Iris pigment epithelial cell (primary cell): ENCODE measurements at regions not wholly inside any gene's neighbourhood (a gene's known extent, or its start where the extent isn't known, plus 50 kb on each side); places are given as distances from the start of the nearest gene placed in this dataset.
"Not testable (repeated sequence)": the region's sequence is repeated elsewhere in the genome, so short reads cannot be mapped to it uniquely, and the experiment has no call there.

ENCODE experiments used
- DNase-seq: peaks from one replicate; pipeline ENCODE4 v3.0.0-alpha.2; 2011; ENCODE audit warnings: low read depth

DNA sequence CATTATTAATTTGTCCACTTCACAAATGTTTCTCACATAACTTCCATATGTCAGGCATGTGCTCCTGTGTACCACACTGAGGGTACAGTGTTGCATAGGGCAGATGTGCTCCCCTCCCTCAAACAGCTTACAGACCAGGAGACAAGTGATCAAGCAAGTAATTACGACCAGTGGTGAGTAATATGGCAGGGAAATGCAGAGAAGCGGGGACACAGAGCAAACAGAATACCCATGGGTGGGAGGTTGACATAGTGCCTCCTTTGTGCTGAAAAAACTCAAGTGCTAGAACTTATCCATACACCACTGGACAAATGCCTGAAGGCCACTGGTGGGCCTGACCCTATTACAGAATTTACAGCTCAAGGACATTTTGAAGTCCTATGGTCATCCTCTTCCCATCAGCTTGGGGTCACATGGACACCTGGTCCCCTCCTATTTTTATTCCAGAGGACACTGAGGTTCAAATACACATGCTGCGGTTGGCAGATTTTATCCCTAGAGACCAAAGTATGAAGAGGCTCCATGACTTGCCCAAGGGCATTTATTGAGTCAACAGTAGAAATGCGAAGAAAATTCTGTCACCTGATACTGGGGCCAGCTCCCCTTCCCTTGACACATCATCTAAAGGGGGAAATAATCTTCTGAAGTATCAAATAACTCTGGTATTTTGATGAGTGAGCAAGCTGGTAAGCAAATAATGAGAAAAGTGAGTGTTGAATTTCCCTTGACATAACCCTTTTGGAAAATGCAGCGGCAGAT is 116.6 kb downstream of the QRSL1 start:
- peak; percentile 1 for DNase-seq

DNA sequence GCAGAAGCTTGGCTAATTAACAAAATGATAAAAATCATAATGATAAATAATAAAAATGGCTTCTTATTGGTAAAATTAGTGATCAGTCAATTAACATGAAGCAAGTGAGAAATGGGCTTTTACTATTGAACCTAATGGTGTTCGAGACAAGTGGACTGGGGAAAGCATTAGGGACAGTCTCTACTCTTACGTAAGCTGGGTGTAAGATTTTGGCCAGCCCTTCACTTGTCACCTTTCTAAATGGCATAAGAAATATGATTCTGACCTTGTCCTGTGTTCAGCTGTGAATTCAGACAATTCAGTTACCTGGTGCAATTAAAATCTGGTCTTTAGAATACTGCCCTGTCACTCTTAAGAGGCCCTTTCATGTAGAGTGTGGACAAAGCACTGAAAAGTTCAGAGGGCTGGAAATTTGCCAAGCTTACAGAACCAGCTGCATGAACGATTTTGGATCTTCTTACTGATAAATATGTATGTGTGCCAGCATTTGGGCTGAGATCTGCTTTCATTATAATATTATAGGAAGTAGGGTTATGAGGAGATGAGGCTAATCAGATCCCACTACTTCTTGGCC is 115.9 kb downstream of the QRSL1 start:
- DNase-seq, result no peak

DNA sequence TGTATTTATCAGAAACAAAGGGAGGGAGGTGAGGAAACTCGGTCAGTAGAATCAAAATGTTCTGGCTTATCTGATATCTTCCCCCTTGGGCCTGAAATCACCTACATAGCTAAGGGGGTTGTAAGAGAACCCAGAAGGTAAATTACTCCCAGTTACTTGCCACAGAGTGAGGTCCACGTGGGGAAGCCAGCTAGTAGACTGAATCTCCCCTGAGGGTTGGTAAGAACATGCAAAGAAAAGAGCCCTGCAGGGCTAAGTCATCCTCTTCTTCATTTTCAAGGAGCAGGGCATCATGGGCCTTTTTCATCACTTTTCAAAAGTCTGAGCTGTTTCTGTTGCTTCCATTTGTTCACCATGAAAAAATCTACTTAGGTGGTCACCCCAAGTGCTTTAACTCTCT is 115.4 kb downstream of the QRSL1 start:
- DNase-seq, result no peak

DNA sequence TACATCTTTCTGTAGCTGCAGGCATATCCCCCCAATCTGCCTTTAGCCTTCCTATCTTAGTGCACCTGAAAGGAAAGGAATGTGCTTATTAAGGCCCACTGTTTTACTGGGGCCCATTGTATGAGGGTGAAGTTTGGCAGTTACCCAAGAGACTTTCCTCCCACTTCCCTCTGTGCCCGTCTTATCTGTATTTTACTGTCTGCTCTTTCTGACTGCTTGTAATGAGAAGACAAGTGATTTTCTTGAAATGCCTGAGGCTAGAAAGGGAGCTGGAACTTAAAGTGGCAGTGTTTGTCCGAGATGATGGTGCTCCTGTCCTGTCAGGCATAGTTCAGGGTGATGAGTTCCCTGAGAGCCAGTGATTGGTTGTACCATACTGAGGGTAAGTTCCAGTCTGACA is 114.7 kb downstream of the QRSL1 start:
- not testable (repeated sequence) for DNase-seq

DNA sequence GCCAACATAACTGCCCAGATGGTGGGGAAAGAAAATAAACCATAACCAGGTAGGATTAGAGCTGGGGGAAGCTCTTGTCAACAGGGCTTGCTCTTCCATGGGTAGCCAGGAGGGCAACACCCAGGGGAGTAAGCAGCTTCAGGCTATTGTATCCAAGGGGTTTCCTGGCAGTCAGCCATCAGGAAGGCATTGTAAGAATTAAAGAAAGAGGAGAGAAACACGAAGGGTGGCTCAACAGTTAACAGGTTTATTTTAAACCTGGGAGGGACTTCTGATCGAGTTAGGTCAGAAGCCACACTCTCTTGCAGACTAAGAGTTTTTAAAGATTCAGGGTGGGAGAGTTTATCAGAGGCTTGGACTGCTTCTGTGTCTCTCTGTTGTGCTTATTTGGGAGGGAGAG is 114.2 kb downstream of the QRSL1 start:
- no peak for DNase-seq

DNA sequence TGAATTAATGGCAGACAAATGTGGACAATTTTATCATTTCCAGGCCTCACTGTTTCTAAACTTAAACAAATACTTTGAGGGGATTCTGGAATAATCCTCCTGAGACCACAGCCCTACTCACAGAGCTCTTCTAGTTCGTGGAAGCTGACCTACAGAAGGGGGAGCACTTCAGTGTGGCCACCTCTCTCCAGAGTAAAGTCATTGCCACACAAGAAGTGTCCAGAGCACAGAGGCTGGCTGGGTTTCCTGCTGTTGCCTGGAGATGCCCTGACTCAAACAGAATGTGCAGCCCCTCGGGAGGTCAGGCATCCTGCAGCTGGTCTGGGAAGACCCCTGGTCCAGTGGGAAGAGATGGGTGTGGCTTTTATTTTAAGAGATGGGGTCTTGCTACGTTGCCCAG is 110.9 kb downstream of the QRSL1 start:
- no peak for DNase-seq

DNA sequence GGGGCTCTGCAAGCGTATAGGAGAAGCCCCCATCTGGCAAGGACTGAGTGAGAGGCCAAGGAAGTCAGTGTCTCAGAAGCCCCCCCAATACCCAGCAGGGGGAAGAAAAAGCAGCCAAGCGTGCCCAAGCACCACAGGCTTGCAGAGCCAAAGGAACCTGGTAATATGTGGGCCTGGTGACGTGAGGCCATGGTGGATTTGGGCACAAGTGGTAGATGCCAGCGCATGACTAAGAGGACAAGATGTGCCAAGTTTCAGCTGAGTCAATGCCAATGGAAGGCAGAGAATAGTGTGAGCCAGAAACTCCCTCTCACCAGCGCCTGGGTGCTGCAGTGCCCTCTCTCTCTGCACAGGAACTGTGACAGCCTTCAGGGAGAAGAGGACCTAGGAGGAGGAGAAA is 110.0 kb downstream of the QRSL1 start:
- no peak for DNase-seq

DNA sequence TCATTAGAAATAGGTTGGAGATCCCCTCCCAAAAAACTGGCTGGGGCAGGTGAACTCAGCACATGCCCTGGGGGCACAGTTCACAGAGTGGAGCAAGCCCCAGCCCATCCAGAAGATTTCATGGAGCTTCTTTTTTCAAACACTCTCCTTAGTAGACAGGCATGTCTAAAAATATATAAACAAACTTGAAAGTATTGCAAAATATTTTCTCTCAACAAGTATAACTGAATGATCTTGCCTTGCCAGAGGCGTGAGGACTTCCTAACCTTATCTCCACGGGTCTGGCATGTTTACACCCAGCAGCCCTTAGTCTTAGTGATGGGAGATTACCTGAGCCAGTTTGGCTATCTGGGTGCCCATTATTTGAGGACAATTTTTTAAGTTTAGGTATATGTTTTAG is 107.1 kb downstream of the QRSL1 start:
- no peak for DNase-seq

DNA sequence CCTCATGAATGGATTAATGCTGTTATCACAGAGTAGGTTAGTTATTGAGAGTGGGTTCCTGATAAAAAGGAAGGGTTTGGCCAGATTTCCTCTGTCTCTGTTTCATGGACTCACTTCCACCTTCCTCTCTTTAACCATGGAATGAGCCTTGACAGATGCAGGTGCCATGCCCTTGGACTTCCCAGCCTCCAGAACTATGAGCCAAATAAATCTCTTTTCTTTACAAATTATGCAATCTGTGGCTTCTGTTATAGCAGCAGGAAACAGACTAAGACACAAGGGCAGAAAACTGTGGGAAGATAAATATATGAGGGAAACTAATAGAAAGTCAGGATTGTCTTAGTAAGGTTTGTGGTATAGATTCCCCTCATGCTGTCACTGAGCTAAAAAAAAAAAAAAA is 106.5 kb downstream of the QRSL1 start:
- DNase-seq, result no peak

DNA sequence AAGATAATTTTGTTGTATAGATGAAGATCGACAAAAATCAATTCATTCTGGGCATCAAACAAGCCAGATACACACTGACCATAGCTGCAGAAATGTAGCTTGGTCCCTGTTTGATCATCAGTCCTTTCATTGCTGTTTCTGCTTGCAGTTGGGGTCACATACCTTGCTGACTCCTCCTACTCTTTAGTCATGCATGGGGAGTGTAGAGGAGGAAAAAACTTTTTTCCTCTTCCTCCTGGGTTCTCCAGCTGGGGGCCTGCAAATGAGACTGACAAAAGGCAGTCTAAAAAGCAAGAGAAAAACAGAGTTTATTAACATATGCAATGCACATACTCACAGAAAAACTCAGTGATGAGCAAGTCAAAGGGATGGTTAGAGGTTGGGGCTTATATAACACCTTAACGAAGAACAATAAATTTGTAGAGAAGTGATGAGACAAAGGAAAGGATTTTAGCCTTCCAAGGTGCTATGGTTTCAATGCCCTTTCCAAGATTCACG is 105.8 kb downstream of the QRSL1 start:
- no peak for DNase-seq

DNA sequence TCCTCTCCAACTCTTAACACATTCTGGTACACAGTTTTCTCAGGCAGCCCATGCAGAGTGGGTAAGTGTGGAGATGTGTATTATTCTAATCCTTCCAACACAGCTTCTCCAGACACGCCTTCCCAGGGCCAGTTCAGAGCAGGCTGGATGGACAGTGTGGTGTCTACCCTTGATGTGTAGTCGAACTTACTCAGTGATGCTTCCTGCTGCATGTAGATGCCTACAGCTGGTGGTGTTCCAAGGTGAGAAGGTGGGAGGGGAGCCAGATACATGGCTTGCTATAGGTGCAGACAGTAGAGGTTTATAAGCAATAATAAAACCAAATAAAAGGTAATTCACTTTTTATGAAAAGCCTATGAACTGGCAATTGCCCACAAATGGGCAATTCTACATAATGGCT is 104.0 kb downstream of the QRSL1 start:
- DNase-seq, result no peak

DNA sequence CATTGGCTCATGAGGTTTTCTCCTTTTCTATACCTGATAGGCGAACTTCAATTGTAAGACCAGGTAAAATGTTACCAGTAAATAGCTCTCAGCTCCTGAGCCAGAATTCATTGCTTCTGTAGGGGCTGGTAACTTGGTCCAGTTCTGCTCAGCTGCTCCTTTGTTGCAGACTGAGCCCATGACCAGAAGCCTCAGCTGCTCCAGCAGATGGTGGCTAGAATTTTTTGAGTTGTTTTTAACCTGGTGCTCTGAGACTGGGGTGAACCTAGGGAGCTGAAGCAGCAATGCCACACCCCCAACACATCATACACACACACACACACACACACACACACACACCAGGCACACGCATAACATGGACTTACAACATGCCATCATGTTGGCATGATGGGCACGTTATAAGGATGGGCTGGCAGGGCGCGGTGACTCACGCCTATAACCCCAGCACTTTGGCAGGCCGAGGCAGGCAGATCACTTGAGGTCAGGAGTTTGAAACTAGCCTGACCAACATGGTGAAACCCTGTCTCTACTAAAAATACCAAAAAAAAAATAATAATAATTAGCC is 103.1 kb downstream of the QRSL1 start:
- no peak for DNase-seq

DNA sequence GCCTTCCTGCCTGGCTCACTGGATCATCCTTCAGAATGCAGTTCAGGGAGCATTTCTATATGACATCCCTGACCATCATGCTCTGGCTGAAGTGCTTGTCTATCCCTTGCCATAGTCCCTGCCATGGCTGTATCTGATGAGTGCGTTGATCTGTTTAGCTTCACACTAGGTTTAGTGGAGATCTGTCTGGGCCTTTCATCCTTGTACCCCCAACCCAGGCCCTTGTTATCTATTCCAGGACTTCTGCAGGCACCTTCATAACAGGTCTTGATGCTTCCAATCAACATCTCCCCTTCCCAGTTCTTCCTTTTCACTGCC is 102.4 kb downstream of the QRSL1 start:
- no peak for DNase-seq

DNA sequence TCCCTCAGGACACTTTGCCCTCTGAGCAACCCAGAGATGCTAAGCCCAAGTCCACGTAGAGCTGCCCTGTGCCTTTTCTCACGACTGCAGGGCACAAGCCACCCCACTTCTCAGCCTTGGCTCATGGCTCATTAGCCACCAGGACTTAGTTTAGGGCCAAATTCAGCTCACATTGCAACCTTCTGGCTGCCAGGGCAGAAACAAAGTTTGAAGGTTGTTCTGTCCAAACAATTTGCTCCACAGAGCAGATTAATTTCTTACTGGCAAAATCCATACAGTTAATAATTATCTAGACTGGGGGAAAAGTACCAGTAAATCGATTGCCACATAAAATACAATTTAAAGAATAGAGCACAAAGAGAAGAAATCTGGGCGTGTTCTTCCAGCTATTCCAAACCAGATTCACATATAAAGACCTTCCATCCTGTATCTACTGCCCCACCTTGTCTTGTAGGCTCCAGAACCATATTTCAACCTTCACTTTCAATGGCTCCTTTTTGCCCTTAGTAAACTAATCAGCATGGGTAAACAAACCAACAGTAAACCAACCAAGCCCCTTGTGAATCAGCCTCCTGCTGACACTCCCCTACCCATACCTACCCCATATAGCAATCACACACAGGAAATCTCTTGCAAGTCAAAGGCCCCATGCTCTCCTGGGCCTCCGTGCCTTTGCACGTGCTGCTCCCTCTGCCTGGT is 101.9 kb downstream of the QRSL1 start:
- no peak for DNase-seq

DNA sequence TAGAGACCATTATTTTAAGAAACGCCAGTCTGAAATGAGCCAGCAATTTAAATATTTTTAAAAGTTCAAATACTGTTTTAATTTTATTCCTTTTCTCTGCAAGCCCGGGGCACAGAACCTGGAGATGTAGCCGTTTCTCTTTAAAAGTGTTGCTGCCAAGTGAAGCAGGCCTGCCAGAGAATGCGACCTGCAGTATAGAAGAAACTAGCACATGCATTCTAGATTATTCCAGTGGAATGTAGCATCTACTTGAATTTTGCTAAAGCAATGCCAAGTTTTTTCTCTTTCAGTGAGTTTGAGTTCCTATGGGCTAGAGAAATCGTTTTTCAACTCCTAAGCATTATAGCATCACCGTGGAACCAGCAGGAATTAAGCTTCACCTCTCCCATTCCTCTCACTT is 101.3 kb downstream of the QRSL1 start:
- DNase-seq, result no peak

DNA sequence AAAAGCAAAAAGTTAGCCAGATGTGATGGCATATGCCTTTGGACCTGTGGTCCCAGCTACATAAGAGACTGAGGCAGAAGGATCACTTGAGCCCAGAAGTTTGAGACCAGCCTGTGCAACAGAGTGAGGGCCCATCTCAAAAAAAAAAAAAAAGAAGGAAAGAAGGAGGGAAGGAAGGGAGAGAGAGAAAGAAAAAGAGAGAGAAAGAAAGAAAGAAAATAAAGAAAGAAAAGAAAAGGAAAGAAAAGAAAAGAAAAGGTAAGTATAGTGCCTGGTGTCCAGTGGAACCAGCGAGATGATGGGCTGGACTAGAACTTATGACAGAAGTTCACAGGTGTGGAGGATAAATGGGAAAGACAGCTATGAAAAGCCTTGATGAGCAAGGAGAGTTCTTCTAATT is 100.9 kb downstream of the QRSL1 start:
- DNase-seq, result no peak

DNA sequence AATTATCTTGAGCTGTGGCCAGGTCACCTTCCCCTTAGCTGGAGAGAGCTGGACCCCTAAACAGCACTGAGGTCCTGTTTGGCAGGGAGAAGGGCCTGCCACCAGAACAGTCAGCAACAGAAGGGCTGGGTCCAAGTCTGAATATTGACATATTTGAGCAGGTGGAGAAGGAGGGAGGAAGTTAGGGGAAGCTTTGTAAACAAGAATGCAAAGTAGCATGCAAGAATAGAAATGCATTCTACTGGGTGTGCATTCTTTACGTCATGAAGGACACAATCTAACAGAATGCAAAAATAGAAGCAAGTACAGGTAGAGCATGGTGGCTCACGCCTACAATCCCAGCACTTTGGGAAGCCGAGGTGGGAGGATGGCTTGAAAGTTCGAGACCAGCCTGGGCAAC is 100.5 kb downstream of the QRSL1 start:
- DNase-seq, result no peak

DNA sequence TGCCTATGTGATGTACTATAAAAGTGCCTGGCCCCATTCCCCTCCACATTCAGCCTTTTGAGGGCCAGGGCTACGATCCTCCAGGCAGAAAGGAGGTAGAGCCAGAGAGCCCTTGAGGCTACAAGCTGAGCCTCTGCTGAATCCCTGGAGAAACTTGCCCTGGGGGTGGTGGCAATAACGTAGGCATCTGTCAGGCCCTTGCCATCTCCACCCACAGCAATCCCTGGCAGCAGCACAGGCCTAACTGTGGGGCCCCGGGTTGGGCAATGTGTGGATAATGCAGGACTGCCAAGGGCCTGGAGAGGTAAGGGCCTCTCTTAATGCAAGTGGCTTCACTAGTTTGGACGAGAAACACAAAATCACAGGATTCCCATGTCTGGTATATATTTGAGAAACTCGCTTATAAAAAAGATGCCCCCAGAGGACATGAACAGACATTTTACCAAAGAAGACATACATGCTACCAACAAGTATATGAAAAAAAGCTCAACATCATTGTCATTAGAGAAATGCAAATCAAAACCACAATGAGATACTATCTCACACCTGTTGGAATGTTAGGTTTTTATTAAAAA is 99.0 kb downstream of the QRSL1 start:
- no peak for DNase-seq

DNA sequence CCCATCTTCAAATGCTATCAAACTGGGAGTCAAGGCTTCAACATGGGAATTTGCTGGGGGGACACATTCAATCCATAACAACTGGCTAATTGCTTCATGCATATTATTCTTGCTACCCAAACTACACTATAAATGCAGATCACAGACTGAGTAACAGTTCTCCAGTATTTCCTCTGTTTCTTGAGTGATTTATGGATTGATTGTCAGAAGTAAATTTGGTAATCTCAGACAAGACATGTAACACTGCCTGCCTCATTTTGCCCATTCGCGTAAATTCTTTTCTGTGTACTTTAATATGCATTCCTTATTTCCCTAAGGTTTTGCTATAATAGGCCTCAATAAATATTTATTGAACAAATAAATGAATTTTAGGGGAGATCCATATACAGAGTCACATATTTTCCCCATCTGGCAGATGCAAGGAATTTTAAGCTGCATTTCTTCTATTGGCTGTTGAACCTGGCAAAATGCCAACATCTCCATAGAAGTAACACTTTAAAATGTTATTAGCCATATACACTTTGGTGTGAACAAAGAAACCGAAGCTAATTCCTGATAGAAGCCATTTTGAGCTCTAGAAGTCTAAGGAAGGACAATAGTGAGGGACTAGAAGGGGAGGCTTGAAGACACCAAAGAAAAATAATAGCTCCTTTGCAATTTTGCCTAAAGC is 98.2 kb downstream of the QRSL1 start:
- no peak for DNase-seq

DNA sequence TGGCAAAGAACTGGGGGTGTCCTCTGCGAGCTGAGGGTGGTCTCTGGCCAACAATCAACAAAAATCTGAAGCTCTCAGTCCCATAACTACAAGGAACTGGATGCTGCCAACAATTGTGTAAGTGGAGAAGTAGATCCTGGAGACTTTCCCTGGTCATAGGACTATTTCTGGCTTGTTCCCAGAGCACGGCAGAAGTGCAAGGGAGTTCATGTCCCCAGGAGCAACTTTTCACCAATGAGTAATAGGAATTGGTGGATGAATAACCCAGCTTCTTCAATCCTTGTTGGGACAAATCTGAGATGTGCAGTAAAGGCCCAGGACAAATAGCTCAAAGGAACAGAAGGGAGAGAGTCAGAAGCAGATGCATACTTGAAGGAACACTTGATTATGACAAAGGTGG is 95.5 kb downstream of the QRSL1 start:
- no peak for DNase-seq

DNA sequence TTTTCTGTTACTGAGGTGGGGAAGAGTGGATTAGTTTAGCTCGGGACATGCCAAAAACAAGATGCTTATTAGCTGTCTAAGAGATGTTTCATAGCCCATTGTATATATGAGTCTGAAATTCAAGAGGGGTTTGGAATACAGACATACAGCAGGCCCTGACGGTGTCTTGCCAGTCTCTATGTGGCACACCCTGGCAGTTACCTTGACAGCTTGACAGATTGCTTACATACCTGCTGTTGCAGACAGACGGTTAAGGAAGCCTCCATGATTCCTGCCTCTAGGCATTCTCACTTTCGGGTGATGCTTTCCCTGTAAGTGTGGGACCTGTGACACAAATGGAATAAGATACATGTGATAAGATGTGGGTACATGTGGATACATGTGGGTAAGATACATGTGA is 95.0 kb downstream of the QRSL1 start:
- DNase-seq, result no peak

DNA sequence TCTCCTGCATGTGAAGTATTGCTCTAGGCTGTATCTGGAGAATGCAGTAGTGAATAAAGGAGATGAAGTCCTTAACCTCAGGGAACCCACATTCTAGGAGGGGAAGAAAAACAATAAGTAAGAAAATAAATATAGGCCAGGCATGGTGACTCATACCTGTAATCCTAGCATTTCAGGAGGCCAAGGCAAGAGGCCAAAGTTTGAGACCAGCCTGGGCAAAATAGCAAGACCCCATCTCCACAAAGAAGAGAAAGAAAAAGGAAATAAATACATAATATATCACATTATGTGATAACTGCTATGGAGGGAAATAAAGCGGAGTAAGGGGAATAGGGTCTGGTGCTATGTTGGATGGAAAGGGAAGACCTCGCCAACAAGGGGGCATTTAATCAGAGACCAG is 94.0 kb downstream of the QRSL1 start:
- not testable (repeated sequence) for DNase-seq
